AG20443 (cell line): ENCODE measurements at regions not wholly inside any gene's neighbourhood (a gene's known extent, or its start where the extent isn't known, plus 50 kb on each side); places are given as distances from the start of the nearest gene placed in this dataset.
"Not testable (repeated sequence)": the region's sequence is repeated elsewhere in the genome, so short reads cannot be mapped to it uniquely, and the experiment has no call there.

Experiments
- DNase-seq: peaks from one replicate; pipeline ENCODE4 v3.0.0; 2012; ENCODE audit warnings: low spot score, mixed read lengths

GRCh38 chr3:152621967-152622810 is 212.7 kb upstream of the P2RY1 start:
- no peak for DNase-seq

GRCh38 chr3:152622811-152623167 is 212.1 kb upstream of the P2RY1 start:
- DNase-seq = no peak

DNA sequence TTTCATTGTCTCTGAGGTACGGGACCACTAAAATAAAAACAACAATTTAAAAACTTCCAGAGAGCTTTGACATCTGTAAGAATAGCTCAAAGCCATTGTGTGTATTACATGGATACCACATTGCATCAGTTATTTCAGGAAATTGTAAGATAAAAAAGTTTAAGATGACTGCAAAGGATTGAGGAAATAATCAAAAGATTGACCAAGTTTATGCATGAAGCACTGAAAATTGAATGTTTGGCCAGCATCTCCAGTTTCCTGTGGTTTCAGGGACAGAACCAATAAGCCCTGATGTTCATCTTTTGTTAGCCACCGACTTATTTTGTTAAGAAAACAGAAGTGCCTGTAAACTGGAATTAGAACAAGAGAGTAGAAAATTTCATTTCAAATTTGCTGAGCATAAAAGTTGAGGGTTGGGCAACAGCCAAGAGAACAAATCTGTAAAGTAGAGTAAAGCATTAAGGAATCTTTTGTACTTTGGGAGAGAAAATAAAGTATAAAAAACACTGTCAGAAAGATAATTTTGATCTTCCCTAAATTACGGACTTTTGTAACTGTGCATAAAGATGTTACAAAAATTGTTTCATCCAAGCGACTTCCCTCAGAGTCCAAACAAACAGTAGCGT is 211.5 kb upstream of the P2RY1 start:
- no peak for DNase-seq

DNA sequence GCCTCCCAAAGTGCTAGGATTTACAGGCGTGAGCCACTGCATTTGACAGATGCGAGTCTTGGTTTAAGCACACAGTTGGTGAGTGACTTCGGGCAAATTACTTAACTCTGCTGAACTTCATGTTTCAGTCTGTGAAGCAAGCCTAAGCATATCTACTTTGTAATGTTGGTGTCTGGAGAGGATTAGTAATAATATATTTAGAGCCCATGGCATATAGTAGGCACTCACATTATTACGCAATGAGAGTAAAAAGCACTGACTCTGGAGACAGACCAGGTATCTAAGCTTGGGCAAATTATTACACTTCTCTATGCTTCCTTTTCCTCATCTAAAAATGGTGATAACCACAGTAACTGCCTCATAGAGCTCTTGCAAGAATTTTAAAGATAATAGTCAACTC is 208.7 kb upstream of the P2RY1 start:
- no peak for DNase-seq

DNA sequence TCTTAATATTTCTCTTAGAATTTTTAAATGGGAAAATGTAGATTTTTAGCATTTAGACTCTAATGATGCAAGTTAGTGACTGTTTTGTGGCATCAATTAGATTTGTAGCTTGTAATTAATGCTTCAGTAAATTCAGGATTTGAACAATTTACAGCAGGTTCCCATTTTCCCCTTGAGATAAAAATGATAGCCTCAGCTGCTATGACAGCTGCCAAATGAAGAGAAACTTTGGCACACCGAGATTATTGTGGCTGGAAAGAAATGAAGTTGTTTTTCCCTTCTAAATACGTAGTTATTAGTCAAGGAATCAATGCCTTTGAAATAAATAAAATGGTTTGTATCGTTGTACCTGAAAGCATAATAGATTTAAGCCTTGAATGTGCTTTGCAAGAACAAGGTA is 206.4 kb upstream of the P2RY1 start:
- no peak for DNase-seq

GRCh38 chr3:152629363-152630122 is 205.4 kb upstream of the P2RY1 start:
- no peak for DNase-seq

DNA sequence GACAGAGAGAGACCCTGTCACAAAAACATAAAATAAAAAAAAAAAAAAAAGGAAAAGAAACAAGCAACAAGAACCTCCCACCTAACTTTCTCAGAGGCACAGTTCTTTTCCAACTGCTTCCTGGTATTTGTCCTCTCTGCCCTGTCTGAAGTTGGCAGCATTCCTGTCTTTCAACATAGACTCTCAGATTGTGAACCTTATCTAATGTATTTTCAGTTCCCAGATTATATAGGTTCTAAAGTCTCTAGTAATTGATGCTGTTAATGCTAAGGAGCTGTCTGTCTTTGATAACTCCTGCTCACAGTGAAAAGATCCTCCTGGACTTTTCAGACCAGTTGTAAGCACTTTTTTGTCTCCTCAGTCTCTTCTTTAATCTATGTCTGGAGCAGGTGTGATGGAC is 199.5 kb upstream of the P2RY1 start:
- no peak for DNase-seq

- DNase-seq = no peak
Observed at GRCh38 chr3:152636651-152637050, 198.3 kb upstream of the P2RY1 start.

DNA sequence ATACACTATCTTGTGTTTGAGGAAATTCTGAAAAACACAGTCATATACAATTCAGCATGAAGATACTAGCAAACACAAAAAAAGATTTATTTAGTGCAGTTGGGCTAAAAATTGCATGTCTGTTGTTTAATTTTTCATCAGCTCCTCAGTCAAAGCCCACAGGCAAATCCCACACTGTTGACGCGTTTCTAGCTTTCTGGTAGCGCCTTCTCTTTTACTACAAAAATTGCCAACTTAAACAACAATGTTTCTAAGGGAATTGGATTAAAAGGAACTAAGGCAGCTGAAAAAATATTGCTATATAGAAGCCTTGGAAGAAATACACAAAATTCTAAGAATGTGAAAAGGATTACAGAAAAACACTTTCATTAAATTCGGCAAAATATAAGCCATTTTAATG is 196.7 kb upstream of the P2RY1 start:
- DNase-seq = no peak

GRCh38 chr3:152638707-152639450 is 196.1 kb upstream of the P2RY1 start:
- DNase-seq = peak; percentile 21

DNA sequence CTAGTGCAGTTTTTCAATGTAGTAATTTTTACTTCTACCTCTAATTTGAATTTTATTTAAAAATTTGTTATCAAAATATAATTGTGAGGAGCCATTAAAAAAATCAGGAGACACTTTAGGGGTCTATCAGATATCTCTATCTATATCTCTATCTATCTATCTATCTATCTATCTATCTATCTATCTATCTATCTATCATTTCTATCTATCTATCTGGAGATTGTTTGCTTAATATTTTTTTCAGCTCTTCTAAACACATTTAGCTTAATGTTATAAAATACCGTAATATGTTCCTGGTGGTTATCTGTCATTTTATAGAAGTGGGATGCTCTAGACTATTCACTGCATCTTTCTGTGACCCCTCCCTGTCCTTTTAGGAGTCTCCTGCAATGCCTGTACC is 193.7 kb upstream of the P2RY1 start:
- DNase-seq = no peak

DNA sequence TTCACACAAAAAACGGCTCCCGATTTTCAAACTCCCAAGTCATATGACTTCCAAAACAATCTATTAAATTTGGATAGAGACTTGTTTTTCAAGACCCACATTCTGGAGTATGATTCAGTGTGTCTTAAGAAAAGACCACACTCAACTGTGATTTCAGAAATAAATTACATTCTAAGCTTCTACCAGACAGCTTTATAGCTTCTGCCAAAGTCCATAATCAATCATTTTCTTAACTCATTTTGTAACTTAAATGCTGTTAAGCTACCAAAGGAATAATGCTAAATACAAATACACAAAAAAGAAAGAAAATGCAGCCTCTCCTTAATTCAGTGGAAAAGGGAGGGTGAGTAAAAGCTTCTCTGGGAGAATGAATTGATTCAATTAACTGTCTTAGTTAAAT is 192.3 kb upstream of the P2RY1 start:
- DNase-seq = no peak

GRCh38 chr3:152644478-152644877 is 190.5 kb upstream of the P2RY1 start:
- DNase-seq = no peak

DNA sequence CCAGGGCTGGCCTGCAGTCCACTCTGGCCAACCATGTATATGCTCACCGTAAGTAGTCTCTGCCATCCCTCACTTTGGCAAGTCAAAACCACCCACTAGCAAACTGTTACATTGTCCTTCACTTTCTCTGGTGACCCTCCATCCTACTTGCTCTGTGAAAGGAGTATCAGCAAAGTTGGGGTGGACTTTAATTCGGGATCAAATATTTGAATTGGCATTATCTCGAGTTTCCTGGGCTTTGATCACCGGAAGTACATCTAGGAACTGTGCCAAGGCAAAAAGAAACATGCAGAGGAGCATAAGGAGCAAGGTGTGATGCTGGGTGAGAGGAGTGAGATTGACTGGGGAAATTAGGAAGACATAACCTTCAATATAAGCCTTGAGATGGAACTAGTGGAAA is 188.9 kb upstream of the P2RY1 start:
- no peak for DNase-seq

GRCh38 chr3:152650177-152650576 is 184.8 kb upstream of the P2RY1 start:
- DNase-seq = no peak

DNA sequence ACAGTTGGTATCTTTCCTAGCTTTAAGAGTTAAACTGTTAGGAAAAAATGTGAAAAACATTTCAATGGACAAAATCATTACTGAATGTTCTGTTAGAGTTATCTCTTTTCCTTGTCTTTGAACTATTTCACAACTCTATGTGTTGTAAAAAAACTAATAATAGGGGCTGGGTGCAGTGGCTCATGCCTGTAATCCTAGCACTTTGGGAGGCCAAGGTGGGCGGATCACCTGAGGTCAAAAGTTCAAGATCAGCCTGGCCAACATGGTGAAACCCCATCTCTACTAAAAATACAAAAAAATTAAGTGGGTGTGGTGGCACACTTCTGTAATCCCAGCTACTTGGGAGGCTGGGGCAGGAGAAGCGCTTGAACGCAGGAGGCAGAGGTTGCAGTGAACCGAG is 184.0 kb upstream of the P2RY1 start:
- DNase-seq = not testable (repeated sequence)

DNA sequence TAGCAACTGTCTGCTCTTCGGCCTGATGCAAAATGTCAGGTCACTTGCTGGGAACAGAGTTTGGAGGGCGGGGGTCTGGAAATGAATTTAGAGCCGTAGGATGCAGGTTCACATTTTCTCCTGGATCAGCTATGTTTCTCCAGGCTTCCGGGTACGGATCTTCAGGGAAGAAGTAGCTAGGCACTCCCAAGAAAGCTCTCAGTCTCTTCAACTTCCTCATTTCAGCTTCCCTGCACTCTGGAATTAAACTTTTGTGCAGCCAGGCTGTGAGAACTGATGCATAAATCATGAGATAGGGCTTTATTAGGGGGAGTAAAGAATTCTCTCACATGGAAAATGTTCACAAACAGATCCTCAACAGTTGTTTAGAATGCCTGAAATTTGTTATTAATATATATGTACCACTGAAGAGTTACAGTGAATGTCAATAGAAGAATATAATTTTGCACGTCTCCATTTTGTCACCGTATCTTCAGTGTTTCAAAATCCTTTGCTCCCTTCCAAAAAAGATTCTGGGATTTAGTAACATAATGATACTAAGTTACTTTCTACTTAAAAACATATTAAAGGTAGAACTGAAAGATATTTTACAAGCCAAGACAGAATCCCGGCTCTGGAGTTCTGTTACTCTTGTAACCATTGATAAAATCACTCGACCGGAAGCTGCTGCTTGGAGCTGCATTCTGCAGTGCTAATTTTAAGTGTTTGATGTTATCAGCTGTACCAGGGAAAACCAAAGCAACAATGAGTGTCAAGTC is 178.5 kb upstream of the P2RY1 start:
- DNase-seq = no peak

GRCh38 chr3:152656972-152657355 is 178.0 kb upstream of the P2RY1 start:
- DNase-seq = no peak

GRCh38 chr3:152658977-152659720 is 175.8 kb upstream of the P2RY1 start:
- no peak for DNase-seq

DNA sequence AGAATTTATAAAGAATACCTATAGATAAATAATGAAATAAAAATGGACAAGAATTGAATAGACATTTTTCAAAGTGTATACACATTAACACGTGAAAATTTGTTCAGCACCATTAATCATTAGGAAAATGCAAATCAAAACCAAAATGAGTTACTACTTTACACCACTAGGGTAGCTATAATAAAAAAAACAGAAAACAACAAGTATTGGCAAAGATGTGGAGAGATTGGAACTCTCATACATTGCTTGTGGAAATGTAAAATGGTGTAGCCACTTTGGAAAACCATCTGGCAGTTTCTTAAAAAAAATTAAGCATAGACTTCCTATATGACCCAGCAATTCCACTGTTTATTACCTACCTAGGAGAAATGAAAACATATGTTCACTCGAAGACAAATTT is 172.8 kb upstream of the P2RY1 start:
- no peak for DNase-seq

DNA sequence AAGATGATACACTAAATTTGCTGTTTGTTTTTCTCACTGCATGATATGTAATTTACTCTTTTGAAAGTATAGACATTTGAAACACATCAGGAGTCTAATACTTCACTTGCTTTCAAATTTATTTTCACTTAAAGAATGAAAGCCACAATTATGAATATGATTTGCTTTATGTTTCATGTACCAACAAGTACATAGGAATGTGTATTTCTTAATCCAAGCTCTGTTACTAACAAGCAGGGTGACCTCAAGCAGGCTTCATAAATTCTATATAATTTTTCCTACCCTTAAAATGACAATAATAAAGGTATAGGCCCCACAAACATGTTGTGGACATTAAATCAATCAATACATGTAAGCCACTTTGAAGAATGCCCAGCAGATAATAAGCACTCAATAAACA is 170.2 kb upstream of the P2RY1 start:
- no peak for DNase-seq
